ENCODE measurements at regions not wholly inside any gene's neighbourhood (a gene's known extent, or its start where the extent isn't known, plus 50 kb on each side); places are given as distances from the start of the nearest gene placed in this dataset.

DNA sequence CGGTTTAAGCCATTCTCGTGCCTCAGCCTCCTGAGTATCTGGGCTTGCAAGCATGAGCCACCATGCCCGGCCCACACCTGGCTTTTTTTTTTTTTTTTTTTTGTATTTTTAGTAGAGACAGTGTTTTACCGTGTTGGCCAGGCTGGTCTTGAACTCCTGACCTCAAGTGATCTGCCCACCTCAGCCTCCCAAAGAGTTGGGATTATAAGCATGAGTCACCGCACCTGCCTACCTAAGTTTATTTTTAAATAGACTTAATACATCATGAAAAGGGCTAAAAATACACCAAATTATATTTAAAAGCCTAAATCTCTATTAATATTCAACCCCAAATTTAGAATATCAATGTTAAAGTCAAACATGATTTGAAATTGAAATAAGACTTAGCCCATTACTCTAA is 250.8 kb upstream of the MC4R start:
- TF ChIP-seq, protein P1, sequence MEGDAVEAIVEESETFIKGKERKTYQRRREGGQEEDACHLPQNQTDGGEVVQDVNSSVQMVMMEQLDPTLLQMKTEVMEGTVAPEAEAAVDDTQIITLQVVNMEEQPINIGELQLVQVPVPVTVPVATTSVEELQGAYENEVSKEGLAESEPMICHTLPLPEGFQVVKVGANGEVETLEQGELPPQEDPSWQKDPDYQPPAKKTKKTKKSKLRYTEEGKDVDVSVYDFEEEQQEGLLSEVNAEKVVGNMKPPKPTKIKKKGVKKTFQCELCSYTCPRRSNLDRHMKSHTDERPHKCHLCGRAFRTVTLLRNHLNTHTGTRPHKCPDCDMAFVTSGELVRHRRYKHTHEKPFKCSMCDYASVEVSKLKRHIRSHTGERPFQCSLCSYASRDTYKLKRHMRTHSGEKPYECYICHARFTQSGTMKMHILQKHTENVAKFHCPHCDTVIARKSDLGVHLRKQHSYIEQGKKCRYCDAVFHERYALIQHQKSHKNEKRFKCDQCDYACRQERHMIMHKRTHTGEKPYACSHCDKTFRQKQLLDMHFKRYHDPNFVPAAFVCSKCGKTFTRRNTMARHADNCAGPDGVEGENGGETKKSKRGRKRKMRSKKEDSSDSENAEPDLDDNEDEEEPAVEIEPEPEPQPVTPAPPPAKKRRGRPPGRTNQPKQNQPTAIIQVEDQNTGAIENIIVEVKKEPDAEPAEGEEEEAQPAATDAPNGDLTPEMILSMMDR (IDR thresholded peaks at IDR 0.05), result no peak
- no peak for TF ChIP-seq POLR2A (IDR thresholded peaks at IDR 0.05)

Data from Peyer's patch (tissue), 4 donors.